HG03045 (cell line): ENCODE measurements at regions not wholly inside any gene's neighbourhood (a gene's known extent, or its start where the extent isn't known, plus 50 kb on each side); places are given as distances from the start of the nearest gene placed in this dataset.

Experiments used
- ATAC-seq: cut with Tn5 transposase; IDR thresholded peaks from one replicate; pipeline ENCODE4 v1.9.1; 2021; ENCODE audit warnings: mild to moderate bottlenecking, moderate library complexity; ENCODE audit not compliant: unreplicated experiment

DNA sequence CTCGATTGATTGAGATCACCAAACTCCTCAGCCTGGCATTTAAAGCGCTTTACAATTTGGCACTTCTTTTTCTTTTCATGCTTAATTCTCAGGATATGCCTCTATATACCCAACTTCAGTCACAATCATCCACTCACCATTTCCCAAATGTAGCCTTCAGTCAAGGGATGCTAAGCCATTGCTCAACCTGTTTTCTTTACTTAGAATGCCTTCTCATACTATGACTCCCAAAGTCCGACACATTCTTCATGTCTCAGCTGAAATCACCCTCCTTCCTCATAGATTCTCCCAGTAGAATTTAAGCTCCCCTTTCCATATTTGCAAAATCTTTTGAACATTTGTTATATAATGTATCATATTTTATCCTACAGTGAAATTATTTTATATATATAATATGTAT, 467.0 kb downstream of the LRIG3 start:
- no peak for ATAC-seq

DNA sequence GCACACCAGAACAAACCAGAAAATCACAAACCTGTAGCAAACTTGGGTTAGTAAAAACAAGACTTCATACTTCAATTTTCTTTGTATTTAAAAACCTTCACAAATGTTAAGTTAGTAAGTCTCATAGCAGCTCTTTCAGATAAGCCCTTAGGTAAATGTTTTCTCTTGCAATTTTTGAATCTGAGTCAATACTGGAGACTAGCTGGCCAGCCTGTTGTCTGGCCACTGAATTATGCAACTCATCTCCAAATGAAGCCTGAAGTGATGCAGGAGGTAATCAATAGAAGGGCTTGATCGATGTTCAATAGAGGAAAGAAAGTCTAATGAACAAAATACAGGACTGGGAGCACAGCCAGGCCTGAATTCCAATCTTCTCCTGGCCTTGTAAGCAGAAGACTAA, 465.2 kb downstream of the LRIG3 start:
- no peak for ATAC-seq

DNA sequence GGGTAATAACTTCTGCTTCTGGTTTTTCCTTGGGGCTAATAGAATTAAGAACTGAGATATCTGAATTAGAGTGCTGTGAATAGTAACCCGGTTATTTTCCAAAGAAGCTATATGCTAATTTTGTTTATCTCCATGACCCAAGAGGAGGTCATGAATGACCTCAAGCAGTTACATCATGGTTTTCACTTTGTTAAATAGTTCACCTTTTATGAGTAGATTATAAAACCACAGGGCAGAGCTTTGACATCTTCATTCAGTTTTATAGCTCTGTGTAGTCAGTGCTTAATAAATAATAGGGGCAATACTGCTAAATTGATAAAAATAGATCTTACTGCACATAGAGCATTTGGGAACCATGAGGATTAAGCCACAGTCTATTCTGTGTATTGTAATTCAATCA, 462.2 kb downstream of the LRIG3 start:
- ATAC-seq: no peak

DNA sequence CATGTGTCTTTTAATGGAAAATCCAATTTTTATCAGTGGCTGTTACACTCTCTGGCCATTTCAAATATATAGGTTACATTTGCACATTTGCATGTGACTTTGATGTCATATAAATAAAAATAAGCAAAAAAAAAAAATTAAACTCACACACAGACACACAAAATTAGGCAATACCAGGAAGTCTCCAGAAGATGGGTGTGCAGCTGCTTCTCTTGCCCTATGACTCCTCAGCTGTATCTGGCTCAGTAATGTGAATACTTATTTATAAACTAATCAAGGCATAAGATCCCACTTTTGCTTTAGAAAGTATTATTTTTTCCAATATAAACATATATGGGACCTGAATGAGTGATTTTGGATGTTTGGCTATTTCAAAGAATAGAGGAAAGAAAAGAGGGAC, 461.1 kb downstream of the LRIG3 start:
- ATAC-seq: no peak

DNA sequence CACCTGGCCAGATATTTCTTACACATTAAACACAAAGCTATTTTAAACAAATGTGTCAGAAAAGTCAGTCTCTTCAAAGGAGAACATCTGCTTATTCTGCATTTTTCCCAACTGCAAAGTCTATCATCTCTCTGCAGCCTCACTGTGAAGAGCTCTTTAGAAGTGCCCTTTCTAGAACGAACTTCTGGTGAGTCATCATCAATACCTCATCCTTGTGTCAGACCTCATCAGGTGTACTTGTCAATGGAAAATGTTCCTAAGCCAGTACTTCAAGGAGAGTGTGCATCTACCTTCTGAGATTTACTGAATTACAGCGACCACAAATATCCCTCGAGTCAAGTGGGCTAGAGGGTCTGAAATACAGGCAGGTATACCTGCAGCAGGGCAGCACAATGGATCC, 457.3 kb downstream of the LRIG3 start:
- no peak for ATAC-seq

DNA sequence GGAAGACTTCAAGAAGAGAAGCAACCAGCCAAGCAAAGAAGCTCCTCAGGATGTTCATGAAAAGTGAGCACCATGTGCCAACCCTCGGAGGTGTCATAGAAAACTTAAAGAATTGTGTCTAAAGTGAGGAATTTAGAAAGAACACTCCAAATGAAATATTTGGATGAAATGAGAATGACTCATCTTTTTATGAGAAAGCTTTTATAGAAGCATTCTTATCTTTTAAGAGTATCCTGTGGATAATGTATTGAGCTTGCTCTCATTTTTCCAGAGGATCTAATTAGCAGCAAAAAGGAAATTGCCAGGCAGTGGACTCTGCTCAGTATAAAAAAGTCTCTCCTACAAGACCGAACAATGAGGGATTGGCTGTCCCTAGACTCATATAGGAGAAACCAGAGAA, 454.9 kb downstream of the LRIG3 start:
- no peak for ATAC-seq

DNA sequence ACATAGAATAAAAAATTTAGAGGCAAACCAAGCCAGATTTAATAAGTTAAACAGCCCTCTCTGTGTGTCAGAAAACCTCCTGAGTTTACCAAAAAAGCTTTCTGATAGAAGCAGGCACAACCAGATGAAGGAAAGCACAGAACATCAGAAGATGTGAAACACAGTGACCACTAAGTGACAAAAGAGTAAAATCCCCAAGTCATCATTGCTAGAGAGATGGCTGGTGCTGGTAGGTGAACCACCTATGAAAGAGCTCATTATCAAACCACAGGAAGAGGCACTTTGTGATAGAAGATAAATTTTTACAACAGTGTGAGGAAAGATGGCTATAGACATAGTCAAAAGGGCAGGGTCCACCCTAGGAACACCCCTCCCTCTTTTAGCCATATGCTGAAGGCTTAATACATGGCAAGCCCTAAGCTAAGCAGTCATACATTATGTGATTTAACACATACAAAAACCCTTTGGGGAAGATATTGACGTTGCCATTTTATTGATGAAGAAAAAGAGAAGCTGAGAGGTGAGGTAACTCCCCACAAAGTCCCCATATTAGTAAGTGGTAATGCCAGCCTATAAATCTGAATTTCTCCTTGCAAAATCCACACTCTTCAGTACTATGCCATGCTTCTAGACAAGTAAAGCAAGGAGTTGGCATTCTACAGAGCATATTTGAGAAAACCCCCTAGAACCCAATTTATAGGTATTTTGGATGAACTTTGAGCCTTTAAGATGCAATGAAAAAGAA, 449.9 kb downstream of the LRIG3 start:
- ATAC-seq: no peak

DNA sequence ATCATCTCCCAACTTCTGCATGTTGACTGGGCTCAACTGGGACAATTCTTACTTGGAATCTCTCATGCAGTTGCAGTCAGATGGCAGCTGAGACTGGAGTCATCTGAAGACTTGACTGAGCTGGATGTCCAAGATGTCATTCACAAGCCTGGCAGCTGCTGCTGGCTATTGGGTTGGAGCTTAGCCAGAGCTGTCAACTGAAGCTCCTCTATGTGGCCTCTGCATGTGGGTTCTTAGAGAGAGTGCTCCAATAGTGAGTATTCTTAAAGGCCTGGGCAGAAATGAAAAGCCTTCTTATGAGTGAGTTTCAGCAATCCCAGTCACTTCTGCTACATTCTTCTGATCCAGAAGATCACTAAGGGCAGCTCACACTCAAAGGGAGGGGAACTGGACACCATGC, 440.9 kb downstream of the LRIG3 start:
- ATAC-seq: no peak

DNA sequence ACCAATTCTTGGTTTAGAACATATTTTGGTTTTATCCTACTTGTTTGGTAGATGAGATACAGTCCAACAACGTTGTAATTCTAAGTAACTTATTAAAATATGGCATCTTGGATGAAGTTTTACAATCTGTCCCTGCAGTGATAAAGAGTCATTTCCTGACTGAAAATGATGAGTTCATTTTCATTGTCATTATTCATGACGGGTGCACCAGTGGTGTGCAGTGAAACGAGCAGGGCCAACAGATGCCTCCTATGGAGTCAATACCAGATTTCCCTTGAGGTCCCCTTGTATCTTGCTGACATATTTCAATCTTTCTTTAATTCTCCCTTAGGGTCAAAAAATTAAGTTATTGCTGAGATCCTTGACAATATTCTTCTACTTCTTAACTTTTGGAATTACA, 438.5 kb downstream of the LRIG3 start:
- ATAC-seq: no peak

DNA sequence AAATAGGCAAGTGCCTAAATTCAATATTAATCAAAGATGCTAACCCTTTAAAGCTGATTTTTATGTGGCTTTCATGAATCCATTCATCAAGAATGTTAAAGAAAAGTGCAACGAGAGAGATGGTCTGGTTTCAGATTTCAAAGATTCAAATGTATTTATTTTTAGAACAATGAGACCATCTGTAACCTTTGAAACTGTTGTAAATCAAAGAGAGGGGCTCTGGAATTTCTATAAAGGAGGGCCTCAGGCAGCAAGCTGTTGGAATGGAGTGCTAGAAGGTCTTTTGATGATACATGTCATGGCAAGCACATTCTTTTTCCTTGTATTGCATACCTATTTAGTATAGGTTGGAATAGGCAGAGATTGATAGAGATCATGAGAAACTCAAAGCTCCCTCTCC, 433.0 kb downstream of the LRIG3 start:
- no peak for ATAC-seq

DNA sequence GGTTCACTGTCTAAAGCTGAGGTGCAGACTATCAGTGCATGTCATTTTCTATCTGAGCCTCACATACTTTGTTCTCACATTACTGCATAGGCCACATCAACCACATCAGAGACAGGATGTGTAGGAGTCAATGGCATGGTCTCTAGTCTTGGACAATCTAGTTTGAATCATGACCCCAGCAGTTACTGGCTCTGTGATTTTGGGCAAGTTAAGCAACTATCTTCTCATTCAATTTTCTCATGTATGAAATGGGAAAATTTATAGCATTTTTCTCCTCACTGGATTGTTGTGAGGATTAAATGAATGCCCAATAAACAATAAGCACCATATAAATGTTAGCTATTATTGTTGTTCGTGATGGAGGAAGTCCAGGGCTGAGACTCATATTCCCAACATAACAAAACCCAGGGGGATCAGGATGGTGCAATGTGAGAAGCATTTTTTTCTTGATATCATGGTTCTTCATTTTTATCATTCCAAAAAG, 432.6 kb downstream of the LRIG3 start:
- ATAC-seq: no peak

DNA sequence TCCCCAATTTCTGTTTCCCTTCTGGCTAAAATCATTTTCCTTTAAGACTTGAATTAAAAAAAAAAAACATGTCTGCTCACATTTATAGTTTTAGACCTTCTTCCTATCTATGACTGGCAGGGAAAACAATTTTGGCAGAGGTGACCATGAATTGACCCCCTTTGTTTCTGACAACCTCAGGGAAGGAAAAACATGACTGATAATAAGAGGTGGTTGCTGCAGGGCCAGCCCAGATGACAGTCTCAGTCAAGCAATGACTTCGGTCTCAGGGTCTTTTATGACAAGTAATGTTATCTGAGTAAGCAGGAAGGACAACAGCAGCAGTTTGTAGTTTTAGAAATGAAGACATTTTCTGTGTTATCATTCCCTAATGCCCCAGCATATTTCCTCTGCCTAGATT, 430.9 kb downstream of the LRIG3 start:
- ATAC-seq: no peak

DNA sequence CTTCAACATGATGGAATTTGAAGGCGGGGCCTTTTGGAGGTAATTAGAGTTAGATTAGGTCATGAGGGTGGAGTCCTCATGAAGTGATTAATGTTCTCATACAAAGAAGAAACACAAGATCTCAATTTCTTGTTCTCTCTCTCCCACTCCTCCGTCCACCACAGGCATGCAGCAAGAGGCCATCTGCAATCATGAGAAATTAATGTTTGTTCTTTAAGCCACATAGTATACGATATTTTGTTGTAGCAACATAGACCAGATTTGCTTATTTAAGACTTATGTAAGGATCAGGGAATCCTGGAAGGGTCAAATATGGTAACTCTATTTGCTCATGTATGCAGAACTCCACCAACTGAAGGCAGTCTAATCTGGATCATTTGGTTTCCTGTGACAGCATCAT, 429.0 kb downstream of the LRIG3 start:
- ATAC-seq: no peak

DNA sequence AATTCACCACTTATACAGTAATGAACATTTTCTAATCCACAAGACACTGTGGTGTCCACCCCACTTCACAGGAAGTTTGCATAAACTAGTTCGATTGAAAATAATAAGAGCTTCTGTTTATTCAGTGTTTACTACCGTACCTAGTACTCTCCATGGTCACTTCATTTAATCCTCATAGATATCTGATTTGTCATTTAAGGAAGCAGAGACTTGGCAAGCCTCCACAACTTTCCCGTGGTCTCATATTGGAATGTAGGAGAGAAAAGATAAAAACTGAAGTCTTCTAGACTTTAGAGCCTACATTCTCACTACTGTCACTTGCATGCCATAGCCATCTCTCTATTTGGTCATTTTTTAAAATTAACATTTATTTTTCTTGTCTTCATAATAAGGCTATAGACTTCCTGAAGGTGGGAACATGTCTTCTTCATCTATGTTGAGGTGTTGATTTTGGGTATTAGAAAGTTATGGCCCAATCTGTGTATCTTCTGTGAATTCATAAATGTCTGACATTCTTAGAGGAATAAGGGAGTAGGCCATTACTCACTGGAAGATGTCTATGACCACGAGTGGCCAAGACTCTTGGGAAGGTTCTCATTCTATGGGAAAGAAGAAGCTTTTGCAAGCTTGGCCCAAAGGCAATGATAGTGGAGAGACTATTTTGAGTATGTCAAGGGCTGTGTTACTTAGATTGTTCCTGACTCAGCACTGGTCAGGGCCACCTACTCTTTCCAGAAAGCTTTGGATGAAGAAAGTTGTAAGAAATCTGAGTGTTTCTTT, 423.7 kb downstream of the LRIG3 start:
- no peak for ATAC-seq

DNA sequence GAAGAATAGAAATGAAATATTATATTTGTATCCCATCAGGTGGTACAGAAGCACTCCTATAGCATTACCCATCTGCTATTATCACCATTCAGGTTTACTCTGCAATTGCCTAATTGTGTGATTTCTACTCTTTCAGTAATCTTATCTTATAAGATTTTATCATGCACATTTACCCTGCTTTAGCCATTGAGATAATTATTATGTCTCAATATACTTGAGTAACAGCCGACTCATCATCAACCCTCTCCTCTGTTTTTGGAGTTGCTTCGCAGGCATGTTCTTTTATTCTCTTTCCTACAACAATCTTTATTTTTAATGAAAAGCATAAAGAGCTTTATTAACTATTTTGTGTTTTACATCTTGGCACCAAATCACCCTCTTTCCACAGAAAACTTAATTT, 419.9 kb downstream of the LRIG3 start:
- ATAC-seq: no peak

DNA sequence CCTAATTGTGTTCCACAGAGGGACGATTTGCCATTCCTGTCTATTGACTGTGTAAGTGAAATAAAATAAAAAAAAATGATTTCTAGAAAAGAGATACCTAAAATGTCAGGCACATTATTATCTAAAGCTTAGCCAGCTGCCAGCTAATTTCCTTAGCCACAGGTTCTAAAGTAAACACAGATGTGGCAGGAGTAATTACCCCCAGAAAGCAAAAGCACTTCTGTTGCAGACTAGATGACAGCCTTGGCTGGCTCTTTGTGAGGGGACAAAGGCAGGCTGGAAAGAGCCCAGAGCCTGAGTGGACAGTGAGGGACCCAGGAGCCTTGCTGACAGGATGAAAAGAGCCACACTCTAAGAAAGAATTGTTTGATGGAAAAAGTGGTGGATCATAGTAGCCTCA, 418.1 kb downstream of the LRIG3 start:
- no peak for ATAC-seq

DNA sequence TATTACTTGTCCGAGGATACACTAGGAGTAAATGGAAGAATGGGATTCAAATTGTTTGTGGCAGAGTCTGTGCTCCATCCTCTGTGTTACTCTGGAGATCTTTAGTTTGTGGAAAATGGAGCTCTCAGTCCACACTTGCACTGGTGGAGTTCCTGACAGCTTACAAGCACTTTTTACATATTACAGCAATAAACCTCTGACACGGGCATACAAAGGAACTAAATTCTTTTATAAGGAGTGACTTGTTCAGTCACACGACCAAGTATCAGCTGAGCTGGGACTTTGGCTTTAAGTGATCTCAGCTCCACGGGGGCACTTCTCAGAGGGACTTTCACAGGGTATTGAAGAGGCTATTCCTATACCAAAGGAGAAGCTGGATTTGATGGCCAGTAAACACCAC, 417.5 kb downstream of the LRIG3 start:
- ATAC-seq: no peak

DNA sequence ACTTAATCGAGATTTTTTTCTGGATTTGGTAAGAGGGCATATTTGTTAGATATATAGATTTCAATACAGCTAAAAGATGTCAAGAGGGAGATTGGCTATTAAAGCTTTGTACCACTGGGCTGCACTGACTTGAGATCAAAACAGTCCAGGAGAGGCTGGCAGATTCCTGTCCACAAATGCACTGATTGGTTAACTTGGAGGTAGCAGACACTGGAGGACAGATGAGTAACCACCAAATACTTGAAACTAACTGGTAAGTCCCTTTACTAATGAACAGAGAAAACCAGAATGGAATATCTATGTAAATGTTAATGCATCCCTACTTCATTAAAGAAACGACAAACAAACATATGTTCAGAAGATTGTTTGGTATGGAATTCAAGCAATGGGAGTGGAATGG, 416.6 kb downstream of the LRIG3 start:
- ATAC-seq: no peak

DNA sequence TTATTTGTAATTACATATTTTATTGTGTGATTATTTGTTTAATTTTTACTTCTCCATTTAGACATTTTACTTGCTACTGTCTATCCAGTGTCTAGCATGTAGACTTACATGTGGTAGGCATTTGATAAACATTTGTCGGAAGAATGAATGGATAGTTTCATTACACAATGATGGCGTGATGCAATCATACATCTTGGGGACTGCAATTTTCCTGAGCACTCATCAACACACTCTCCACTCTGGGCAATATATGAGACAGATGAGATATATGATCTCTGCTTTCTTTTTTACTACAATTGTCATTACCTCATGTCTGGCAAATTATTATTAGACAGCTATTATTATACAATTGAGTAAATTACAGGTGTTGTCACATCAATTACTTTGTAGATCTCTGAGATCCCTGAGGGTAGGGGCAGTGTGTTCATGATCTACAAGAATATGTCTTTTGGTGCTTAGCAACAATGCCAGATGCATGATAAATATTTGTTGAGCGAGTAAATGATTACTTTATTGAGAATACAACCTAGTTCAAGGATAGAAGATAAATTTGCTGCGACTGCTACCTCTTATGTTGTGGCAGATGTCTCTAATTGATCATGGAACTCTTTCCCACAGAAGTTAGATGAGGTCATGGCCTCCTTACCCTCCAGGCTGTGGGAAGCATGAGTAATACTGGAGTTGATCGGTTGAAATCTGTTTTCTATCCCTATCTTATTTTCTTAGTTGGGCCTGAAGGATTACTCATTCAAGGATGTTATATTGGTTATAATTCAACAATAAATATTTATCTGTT, 416.0 kb downstream of the LRIG3 start:
- ATAC-seq: no peak

DNA sequence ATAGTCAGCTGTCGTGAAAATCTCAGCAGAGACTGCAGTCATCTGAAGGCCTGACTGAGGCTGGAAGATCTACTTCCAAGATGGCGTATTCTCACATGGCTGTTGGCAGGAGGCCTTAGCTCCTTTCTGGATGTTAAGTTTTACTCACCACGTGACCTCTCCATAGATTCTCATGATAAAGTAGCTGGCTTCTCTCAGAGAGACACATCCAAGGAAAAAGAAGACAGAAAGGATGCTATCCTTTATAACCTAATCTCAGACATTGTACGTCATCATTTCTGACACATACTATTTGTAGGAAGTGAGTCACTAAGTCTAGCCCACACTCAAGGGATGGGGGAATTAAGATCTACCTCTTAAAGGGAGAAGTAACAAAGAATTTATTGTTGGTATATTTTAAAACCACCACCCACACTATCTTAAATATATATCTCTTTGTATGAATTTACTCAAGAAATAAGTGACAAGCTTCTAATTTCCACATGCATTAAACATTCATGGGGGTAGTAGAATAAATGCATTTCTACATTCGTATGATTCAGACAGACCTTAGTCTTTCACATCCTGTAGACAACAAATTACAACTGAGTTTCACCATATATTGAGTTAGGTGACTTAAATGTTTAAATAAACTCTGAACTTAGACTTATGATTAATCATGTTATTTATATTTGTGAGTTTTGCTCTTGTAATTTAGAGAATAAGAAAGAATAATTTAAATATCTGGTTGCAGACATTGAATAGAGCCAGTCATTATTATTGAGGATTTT, 411.0 kb downstream of the LRIG3 start:
- no peak for ATAC-seq

DNA sequence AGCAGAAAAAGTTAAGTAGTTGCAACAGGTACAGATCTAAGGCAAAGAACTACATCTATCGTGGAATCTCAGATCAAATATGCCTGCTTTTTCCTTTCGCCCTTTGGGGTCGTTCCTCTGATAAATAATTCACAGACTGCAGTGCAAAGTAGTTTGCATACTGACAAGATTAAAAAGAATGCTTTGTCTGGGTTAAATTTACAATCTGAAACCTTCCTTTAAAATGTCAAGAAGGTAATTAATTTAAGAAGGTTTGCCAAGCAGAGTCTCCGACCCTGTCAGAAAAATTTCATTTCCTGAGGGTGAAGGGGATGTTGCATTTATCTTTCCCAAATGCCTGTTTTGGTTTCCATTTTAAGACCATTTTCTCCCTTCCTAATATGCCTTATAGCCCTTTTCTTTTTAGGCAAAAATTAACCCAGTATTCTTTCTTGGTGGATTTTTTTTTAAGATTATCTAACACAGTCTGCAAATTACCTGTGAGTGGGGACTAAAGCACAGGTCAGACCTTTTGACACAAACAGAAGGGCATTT, 406.9 kb downstream of the LRIG3 start:
- no peak for ATAC-seq
